NCI-H2107 treated with DMSO at 0.1 percent for 48 hours (cell line): ENCODE measurements at regions not wholly inside any gene's neighbourhood (a gene's known extent, or its start where the extent isn't known, plus 50 kb on each side); places are given as distances from the start of the nearest gene placed in this dataset.

Source experiments
- DNase-seq: peaks from one replicate; lab custom pipeline; 2025; ENCODE audit not compliant: unreplicated experiment; lab: John Stamatoyannopoulos, UW

DNA sequence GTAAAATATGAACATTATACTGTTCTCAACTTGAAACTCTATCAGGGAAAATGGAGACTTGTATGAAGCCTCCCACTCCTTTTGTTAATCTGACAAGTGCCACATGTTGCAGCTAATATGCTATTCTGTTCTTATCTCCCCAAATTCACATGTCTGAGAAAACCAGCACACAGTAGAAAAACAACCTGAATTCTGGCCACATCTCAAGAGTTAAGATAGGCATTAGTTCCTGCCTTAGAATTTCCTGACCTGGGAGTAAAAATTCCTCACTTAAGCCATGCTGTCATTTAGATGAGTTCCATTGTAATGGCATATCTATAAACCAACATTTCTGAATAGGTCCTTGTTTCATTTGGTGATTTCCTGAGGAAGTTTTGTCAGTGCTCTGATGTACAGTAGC lies 1098.5 kb downstream of the EFNB2 start:
- no peak for DNase-seq

DNA sequence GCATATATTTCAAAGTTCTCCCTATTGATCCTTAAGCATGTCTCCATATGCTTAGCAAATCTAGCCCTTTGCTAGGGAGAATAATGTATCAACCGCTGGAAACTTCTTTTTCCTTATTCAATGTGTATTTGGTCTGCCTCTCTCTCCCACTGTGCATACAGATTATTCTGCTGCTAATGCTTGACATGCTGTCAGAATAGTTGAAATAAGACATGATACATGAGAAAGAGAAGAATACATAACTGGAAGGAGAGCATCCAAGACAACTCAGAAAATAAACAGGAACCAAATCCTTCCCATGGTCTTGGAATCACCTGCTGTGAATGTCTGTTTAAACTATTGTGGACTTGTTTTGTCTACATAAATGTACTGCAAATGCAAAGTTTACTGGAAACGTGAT lies 1103.0 kb downstream of the EFNB2 start:
- no peak for DNase-seq

DNA sequence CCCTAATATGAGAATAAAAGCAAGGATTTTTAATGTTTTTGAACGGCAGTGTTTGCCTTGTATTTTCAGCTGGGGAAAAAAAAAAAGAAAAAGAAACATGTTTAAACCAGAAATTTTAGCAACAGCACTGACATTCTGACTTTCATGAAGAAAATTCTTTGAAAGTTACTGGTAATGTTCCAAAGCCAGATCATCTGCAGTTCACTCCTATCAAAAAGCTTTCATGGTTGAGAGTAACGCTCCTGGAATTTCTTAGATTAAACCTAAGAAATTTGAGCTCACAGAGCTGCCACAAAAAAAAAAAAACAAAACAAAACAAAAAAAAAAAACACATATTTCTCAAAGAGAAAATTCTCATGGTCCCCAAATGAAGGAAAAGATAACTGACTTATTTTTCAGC lies 1106.7 kb downstream of the EFNB2 start:
- DNase-seq, result no peak

DNA sequence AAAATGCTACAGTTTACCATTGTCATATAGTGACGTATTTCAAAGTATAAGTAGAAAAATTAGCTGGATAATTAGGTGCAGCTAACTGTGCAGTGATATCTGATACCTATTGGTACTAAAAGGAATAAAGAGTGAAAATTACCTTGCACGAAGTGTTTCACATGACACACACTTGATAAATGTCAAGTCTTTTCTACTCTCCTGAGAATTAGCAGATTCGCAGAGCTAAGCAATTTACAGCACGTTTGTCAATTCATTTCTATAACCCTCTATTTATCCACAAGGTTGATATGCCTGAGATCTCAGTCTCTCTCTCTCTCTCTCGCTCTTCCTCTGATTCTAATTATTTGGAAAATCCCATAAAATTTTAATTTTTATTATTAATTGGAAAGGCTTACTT lies 1109.0 kb downstream of the EFNB2 start:
- no peak for DNase-seq

DNA sequence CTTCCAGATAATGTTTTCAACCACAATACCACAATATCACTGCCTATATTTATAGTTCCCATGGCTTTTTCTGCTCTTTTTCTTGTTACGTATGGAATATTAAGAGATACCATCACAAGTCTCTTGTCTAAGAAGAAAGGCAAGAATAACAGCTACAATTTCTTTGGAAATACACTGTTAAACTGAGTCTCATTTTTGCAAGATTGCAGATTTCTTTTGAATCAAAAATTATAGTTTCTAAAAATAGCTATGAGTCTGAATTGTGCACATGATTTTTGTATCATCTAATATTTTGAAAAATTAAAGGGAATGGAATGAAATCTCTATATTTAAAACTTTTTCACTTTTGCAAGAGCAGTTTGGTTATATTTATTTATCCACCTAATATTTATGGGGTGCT lies 1120.8 kb downstream of the EFNB2 start:
- DNase-seq, result no peak

DNA sequence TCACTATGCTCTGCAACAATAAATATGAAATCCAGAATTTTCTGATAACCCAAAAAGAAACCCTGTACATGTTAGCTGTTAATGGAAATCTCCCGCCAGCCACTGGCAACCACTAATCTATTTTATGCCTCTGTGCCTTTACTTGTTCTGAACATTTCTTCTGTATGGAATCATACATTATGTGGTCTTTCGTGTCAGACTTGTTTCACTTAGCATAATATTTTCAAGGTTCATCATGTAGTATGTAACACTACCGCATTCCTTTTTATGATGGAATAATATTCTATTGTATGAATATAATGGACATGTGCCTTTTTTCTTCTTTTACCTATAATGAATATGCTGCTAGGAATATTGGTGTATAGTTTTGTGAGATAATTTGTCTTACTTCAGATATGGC lies 1123.3 kb downstream of the EFNB2 start:
- DNase-seq, result no peak

DNA sequence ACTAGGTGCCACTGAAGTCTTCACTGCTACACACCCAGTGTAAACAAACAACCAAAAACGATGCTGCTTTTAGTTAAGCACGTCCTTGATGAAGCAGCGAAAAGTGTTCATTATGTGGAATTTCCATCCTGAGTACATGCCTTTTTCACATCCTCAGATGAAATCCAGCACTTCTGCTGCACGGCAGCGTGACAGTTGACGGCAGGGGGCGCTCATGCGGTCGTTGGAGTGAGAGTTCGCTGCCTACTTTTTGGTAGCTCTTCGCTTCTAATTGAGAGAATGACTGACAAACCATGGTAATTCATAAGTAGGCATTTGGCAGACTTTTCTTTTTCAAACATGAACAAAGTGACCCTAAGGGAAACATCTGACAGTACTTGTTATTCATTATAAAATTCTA lies 1124.9 kb downstream of the EFNB2 start:
- no peak for DNase-seq

DNA sequence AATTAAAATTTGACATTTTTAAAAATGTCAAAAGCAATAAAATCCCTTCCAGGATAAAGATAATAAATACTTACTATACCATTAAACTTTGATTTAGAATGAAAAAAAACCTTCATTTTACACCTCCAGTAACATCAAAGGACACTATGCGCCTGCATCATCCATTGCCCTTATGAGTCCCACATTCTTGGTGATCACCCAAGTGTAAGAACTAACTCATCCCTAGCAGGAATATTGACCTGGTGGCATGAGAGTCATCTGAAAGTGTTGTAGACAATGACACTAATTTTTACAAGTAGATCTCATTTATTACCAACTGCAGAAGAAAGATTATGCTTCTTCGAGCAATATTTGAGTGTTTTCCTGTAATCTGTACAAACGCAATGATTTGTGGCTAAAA lies 1128.9 kb downstream of the EFNB2 start:
- no peak for DNase-seq

DNA sequence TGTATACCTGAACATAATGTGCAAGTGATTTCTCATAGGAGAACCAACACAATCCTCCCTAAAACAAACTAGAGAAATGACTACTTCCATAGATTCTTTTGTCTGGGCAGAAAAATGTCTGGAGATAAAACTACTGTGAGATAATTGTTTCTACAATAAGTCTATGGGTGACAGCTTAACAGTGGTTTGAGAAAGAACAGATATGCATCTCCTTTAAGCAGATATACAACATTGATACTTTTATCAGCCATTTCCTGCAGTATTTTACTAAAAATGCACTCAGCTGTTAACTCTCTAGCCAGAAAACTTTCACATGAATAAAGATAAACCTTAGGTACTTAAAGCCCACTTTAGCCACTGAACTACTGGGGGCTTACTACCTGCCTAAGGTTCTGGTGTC lies 1132.4 kb downstream of the EFNB2 start:
- no peak for DNase-seq

DNA sequence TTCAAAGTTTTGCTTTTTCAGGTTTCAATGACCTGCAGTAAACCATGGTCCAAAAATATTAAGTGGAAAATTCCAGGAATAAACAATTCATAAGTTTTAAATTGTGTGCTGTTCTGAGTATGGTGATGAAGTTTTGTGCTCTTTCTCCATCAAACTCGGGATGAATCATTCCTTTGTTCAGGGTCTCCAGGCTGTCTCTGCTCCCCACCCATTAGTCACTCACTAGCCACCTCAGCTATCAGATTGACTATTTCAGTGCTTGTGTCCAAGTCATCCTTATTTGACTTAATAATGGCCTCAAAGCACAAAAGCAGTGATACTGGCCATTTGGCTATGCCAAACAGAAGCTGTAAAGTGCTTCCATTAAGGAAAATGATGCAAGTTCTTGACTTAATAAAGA lies 1140.4 kb downstream of the EFNB2 start:
- no peak for DNase-seq

DNA sequence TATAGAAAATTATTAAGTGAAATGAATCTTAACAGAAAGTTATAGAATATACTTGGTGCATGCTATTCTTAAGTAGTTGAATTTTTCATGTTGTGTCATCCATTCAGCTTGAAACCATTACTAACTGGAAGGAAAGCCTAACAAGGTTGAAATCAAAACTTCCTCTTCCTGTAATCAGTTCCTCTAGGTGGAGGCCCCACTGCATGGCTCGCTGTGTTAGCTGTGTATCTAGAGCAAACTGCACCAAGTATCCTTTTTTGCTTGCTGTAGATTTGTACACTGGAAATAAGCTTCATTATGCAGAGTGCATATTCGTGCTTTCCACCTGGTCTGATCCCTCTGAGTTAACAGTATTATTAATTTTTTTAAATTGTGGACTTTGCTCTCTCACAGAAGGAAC lies 1146.1 kb downstream of the EFNB2 start:
- no peak for DNase-seq

DNA sequence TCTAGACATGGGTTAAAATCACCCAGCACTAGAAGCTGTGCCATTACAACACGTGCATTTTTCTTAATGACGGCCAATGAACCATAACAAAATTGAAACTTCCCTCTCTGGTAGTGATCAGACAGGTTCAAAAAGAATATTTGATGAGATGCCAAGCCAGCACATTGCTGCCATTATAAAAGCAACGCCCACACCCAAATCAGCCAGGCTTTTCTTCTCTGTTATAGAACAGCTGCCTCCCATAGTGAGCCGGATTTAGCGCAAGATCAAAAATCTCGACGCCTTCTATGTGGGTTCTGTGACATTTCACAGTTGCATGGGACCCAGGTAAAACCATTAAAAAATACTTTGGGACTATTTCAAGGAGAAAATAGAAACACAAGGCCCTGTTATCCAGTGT lies 1158.0 kb downstream of the EFNB2 start:
- DNase-seq, result no peak

DNA sequence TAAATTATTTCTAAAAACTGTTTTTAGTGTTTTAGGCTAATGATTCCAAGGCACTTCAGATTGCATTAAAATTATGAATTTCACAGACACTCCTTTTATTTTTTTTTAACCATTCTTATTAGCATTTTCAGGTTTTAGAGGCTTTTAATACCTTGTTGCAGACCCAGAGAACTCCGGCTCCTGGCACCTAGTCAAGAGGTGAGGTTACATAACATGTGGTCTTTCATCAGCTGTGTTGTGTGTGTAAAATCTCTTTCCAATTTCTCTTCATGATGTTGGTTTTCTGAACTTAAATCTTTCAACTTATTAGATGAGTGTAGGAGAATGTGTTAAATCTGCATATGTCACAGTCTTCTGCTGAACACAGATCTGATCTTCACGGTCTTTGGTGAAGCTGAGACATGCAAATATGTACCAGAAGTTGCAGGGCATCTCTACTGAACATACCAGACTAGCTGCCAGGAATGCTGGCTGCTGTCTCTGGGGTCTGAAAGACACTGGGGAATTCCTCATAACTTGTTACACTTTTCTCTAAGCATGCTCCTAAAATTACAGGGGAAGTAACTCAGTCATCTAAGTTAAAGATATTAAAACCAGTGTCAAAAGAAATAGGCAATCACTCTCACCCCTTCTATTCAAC lies 1165.3 kb downstream of the EFNB2 start:
- DNase-seq, result no peak

DNA sequence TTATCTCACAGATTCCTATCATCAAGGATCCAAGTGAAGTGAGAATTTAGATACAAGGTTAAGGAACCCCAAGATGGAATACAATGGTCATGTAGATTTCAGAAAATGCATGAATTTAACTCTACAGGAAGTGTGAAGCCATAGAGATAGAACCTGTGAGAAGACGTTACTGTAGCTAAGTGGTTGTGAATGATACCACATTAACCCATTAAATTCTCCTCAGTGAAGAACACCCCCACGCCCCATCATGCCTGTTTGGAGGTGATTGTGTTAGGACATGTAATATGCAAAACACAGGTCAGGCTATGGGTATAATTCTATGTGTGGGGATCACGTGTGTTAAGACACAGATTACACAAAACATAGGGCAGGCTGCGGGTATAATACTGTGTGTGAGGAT lies 1166.7 kb downstream of the EFNB2 start:
- no peak for DNase-seq

DNA sequence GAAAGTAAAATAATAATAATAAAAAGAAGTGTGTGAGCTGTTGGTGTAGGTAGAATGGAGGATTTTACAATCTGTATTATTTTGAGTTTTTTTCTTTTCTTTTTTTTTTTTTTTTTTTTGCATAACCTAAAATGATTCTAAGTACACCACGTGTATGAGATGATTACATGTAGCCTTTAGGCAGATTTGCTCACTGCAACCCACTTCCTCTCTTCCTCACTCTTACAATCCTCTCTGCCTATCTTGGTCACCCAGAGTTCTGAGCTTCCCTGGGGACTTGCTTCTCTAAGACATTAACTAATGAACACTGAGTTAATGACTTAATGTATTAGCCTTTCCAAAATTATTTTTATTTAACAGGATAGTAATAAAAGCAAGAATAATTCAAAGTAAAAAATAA lies 1169.6 kb downstream of the EFNB2 start:
- no peak for DNase-seq

DNA sequence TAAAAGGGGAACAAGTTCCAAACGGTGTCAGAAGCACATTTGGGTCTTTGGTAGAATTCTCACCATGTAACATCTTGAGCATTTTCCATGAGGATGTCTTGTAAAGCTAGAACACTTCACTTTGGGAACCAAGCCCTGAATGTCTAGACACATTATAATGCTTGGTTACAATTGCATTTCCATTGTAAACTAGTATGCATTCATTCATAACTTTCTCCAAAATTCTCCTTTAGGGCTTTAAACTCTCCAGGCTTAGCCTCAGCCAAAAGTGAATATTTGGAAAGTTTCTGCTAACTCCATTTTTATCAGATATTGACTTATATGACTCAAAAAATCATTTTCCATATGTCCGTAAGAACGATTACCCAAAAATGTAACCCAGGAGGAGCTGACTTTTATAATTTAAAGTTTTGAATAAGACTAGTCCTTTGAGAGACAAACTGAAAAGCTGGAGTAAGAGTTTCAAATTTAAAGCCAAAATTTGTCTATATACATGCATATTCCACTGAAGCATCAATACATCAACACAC lies 1170.4 kb downstream of the EFNB2 start:
- no peak for DNase-seq

DNA sequence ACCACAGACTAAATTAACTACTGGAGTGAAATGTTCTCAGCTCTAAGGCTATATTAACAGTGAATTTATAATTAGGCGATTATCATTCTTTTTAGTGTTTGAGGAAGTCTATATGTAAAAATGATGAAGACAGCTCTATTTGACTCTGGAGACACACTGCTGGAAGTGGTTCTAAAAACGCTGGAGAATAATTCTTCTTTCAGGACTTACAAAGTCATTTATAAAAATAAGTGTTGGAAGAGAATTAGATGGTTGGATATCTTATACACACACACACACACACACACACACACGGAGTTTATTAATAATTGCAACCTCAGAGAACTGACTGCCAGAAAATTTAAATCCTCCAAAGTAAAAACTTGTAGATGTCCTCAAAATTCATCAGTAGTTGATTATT lies 1171.3 kb downstream of the EFNB2 start:
- DNase-seq, result no peak

DNA sequence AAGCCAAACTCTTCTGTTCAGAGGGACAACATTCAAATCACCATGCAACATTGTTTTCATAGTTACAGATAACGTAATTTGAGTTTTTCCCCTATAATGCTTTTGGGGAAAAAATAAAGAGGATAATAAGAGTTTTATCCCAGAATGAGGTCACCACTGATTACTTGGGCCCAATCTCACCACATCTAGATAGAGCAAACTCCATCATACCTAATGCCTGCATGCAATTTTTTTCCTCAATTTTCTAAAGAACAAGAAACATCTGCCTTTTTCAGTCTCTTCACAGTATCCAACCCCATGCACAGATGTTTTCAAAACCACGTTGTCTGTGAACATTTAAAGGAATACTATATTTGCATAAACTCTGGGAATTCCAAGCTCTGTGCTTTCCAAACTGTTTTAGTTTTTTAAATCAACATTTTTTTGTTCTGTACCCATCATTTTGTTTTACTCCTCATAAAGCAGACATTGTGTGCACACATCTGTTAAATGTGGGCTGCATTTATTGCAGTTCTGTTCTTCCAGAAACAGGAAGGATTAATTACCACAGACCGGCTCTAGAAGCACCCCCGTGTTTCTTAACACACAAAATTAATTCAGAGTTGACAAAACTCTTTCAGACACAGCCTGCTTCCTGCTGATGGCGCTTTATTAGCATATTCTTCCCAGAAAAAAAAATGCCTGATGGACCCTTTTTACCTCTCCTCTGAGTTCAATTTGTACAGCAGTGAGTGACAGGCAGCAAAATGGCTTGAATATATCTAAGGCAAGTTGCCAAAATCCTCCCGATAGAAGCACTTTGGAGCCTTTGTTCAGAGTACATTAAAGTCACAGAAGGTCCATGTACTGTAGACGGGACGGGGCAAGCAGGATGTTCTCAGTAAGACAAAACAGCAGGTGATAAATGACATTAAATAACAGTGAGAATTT lies 1171.9 kb downstream of the EFNB2 start:
- DNase-seq, result peak; percentile 30

DNA sequence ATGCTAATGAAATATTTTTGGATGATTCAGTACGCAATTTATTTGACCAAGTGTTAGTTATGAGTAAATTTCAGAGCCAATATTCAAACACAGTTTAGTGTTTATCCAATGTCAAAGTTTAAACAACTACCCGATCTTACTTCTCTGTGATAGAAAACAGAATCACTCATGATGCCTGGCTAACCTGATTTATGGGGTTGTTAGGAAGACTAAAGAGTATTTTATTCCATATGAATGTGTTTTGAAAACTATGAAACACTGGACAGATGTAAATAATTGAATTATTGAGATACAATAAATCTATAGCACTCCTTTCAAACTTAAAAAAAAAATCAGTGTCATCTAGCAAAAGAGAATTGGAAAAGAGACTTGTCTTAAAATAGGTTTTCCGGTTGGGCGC lies 1181.8 kb downstream of the EFNB2 start:
- no peak for DNase-seq

DNA sequence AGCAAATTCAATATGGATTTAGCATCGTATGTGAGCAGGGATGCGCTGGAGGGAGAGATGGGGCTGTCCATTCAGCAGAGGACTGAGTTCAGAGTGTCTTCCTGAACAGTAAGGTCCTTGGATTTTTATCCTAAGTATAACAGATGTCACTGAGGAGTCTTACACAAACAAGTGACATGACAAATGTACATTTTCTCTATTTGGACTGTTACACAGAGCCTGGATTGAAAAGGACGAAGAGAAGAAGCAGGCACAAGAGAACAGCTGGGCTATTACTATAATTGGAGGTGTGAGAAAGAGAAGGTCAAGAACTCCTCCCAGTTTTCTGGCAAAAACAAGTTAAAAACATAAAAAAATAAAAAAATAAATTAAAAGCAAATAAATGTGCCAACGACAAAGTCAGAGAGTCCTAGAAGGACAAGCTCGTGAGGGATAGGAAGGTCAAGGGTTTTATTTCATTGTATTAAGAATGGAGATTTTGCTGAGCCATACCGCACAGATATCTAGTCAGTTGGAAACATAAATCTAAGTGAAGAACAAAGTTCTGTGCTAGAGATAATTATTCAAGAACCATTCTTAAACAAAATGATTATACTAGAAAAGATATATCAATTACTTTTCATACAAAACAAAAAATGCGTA lies 1186.3 kb downstream of the EFNB2 start:
- DNase-seq, result no peak

DNA sequence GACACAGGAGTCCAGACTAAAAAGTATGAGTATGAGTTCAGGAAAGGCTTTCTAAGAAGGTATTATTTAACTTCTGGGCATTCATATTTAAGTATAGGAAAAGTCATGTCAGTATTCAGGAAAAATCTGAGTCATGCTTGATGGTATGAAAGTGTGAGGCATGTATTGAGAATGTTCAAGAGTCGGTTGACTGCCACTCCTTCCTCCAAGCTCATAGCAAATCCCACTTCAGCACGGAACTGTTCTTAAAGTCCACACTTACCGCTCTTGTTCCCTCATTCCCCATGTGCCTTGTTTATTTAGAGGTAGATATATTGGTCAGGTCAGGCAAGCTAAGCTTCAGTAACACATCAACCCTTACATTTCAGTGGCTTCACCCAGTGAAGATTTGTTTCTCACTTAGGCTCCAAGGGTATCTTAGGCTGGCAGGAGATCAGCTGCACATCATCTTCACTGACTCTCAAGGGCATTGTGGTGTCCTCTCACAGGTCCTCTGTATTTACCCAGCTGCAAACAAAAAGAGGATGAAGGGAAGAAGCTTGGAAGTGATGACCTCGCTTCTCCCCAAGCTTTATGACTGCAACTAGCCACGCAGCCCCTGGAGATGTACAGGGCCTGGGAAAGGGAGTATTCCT lies 1189.2 kb downstream of the EFNB2 start:
- no peak for DNase-seq
